MM.1S (cell line): ENCODE measurements at regions not wholly inside any gene's neighbourhood (a gene's known extent, or its start where the extent isn't known, plus 50 kb on each side); places are given as distances from the start of the nearest gene placed in this dataset.

Experiments used
- CTCF ChIP-seq: fragments of 300-600 bp; sonication (generic); IDR thresholded peaks from 2 replicates; pipeline ENCODE4 v1.5.1; 2016; ENCODE audit warnings: antibody characterized with exemption, low read length, mixed read lengths
- EZH2phosphoT487 ChIP-seq: fragments of 300-600 bp; sonication (generic); IDR thresholded peaks from 2 replicates; pipeline ENCODE4 v1.6.1; 2018; ENCODE audit warnings: antibody characterized with exemption, low read length

GRCh38 chr2:6499691-6500090 is 366.0 kb downstream of the CMPK2 start:
- TF ChIP-seq CTCF (no peak), EZH2phosphoT487 (no peak)
